Ishikawa (cell line): ENCODE measurements at regions not wholly inside any gene's neighbourhood (a gene's known extent, or its start where the extent isn't known, plus 50 kb on each side); places are given as distances from the start of the nearest gene placed in this dataset.

ENCODE experiments used
- CEBPB ChIP-seq: IDR thresholded peaks from 2 replicates; pipeline ENCODE4 v1.6.1; 2012
- CREB1 ChIP-seq: IDR thresholded peaks from 2 replicates; pipeline ENCODE4 v1.6.1; 2012; ENCODE audit warnings: low read depth
- EGR1 ChIP-seq: IDR thresholded peaks from 2 replicates; pipeline ENCODE4 v1.6.1; 2012
- EP300 ChIP-seq: IDR thresholded peaks from 2 replicates; pipeline ENCODE4 v1.6.1; 2012; ENCODE audit warnings: borderline replicate concordance
- FOXM1 ChIP-seq: IDR thresholded peaks from 2 replicates; pipeline ENCODE4 v1.6.1; 2012; ENCODE audit warnings: low read depth, borderline replicate concordance
- MAX ChIP-seq: IDR thresholded peaks from 2 replicates; pipeline ENCODE4 v1.6.1; 2012
- NFIC ChIP-seq: IDR thresholded peaks from 2 replicates; pipeline ENCODE4 v1.6.1; 2012
- RAD21 ChIP-seq: IDR thresholded peaks from 2 replicates; pipeline ENCODE4 v1.6.1; 2012; ENCODE audit warnings: low read depth
- REST ChIP-seq: IDR thresholded peaks from 2 replicates; pipeline ENCODE4 v1.6.1; 2012; ENCODE audit warnings: low read depth, mild to moderate bottlenecking
- TAF1 ChIP-seq: IDR thresholded peaks from 2 replicates; pipeline ENCODE4 v1.6.1; 2012; ENCODE audit warnings: low read depth, mild to moderate bottlenecking
- TCF12 ChIP-seq: IDR thresholded peaks from 2 replicates; pipeline ENCODE4 v1.6.1; 2012; ENCODE audit warnings: low read depth
- TEAD4 ChIP-seq: IDR thresholded peaks from 2 replicates; pipeline ENCODE4 v1.6.1; 2012
- YY1 ChIP-seq: IDR thresholded peaks from 2 replicates; pipeline ENCODE4 v1.6.1; 2012; ENCODE audit warnings: low read depth
- ZBTB7A ChIP-seq: IDR thresholded peaks from 2 replicates; pipeline ENCODE4 v1.6.1; 2012; ENCODE audit warnings: low read depth
- TF ChIP-seq, protein P1 (sequence below): IDR thresholded peaks from 2 replicates; pipeline ENCODE4 v1.6.1; 2012

DNA sequence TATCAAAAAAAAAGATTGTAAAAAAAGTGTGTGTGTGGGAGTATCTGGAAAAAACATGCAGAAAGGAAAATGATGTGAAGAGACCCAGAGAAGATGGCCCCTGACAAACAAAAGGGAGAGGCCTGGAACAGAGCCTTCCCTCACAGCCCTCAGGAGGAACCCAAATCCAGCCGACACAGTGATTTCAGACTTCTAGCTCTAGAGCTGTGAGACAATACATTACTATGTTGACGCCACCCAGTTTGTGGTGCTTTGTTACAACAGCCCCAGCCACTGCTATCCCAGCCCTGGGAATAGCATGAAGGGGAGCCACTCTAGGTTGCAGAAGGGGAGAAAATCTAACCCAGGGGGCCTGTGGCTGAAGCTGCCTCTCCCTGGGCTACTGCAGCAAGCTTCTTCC lies 59.0 kb upstream of the ZBTB7C start:
- TF ChIP-seq RAD21 = no peak
- no peak for TF ChIP-seq REST
- TF ChIP-seq CEBPB = no peak
- TF ChIP-seq CREB1 = no peak
- TF ChIP-seq EGR1 = no peak

GRCh38 chr18:48467231-48467630 lies 58.0 kb upstream of the ZBTB7C start:
- no peak for TF ChIP-seq RAD21
- TF ChIP-seq YY1 = no peak
- TF ChIP-seq TCF12 = no peak
- TF ChIP-seq CREB1 = no peak
- no peak for TF ChIP-seq ZBTB7A
- no peak for TF ChIP-seq TEAD4
- TF ChIP-seq MAX = no peak
- no peak for TF ChIP-seq EGR1
- no peak for TF ChIP-seq REST

GRCh38 chr18:48462510-48462909 lies 53.3 kb upstream of the ZBTB7C start:
- TF ChIP-seq TCF12 = no peak
- TF ChIP-seq FOXM1 = no peak
- no peak for TF ChIP-seq TEAD4
- no peak for TF ChIP-seq MAX
- no peak for TF ChIP-seq CEBPB
- TF ChIP-seq YY1 = no peak
- no peak for TF ChIP-seq RAD21
- no peak for TF ChIP-seq EP300
- TF ChIP-seq CREB1 = no peak
- TF ChIP-seq ZBTB7A = no peak
- no peak for TF ChIP-seq EGR1

GRCh38 chr18:48460929-48461583 lies 51.9 kb upstream of the ZBTB7C start:
- no peak for TF ChIP-seq FOXM1

DNA sequence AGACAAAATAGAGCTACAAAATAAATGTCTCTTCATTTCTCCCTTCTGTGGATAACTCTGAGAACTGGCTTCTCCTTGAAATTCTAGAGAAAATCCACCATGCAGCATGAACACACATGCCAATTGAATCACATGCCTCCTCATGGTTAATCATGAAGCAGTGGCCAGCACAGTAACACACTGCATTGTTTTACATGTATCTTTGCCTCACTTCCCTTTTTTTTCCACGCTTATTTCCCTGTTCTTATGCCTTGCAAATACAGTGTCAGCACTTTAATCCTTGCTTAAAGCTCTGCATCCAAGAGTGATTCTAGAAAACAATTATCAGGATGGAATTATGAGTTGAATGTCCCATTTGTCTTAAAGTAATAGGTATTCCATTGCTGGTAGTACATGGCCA lies 50.3 kb upstream of the ZBTB7C start:
- no peak for TF ChIP-seq TAF1
- TF ChIP-seq CEBPB = no peak
- TF ChIP-seq TCF12 = no peak
- TF ChIP-seq NFIC = no peak
- TF ChIP-seq FOXM1 = no peak
- TF ChIP-seq EGR1 = no peak
- no peak for TF ChIP-seq MAX
- TF ChIP-seq, protein P1, sequence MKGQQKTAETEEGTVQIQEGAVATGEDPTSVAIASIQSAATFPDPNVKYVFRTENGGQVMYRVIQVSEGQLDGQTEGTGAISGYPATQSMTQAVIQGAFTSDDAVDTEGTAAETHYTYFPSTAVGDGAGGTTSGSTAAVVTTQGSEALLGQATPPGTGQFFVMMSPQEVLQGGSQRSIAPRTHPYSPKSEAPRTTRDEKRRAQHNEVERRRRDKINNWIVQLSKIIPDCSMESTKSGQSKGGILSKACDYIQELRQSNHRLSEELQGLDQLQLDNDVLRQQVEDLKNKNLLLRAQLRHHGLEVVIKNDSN = no peak
- TF ChIP-seq RAD21 = no peak
- no peak for TF ChIP-seq CREB1
- no peak for TF ChIP-seq YY1
- no peak for TF ChIP-seq TEAD4

DNA sequence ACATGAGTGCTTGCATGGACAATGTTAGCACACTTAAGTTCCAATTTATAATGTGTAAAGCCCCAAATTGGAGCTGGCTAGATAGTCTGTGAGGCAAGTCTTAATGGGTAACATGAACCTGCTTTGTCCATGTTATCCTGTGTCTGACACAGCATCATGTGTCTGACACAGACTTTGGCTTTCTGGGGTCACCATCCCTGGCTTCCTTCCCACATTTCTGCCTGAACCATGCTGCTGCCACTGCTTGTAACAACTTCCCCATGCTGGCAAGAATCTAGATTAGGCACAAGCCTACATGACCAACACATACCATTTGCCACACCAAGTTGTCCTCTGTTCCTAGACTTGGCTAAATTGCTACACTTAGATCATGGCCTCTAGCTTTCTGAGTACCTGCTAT lies 49.8 kb upstream of the ZBTB7C start:
- TF ChIP-seq EP300 (no peak), TAF1 (no peak), RAD21 (no peak), EGR1 (no peak), TEAD4 (no peak), FOXM1 (no peak), ZBTB7A (no peak), CREB1 (no peak), TCF12 (no peak), YY1 (no peak), CEBPB (no peak), MAX (no peak), NFIC (no peak)
- TF ChIP-seq, protein P1 = no peak
